ENCODE measurements at regions not wholly inside any gene's neighbourhood (a gene's known extent, or its start where the extent isn't known, plus 50 kb on each side); places are given as distances from the start of the nearest gene placed in this dataset.
"Not testable (repeated sequence)": the region's sequence is repeated elsewhere in the genome, so short reads cannot be mapped to it uniquely, and the experiment has no call there.

DNA sequence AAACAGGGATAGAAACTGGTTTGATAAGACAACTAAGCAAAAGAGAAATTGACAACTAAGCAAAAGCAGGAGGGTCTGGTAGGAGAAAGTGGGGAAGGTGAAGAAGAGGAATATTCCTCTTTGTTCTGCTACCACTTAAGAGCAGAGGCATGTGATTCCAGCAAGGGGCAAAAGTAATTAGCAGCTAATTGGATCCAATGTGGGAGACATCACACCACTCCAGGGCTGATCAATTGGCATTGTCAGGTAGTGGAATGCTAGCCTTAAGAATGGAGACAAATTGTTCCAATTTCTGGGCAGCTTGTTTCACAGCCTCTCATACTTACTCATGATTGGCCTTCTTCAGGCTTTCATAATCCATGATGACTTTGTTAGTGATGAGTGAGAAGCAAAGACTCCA is 547.1 kb upstream of the GCFC2 start:
- no peak for DNase-seq (ENCODE audit: low spot score)

GRCh38 chr2:76256458-76257088 is 545.9 kb upstream of the GCFC2 start:
- DNase-seq (ENCODE audit: low spot score): no peak

DNA sequence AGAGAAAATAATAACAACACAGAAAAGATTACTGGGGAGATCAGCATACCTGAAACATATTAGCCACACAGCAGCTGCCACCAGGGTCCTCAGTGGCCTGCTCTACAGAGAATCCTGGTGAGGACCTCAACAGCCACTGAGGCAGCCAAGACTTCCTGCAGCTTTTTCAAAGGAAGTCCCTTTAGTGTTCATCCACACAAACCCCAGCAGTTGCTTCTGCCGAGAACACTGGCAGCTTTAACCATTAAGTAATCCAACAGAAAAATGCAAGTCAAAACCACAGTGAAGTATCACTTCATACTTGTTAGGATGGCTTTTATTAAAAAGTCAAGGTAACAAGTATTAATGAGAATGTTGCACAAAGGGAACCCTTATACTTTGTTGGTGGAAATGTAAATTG is 542.0 kb upstream of the GCFC2 start:
- DNase-seq (ENCODE audit: low spot score): no peak

GRCh38 chr2:76251342-76251741 is 540.6 kb upstream of the GCFC2 start:
- DNase-seq (ENCODE audit: low spot score): no peak

DNA sequence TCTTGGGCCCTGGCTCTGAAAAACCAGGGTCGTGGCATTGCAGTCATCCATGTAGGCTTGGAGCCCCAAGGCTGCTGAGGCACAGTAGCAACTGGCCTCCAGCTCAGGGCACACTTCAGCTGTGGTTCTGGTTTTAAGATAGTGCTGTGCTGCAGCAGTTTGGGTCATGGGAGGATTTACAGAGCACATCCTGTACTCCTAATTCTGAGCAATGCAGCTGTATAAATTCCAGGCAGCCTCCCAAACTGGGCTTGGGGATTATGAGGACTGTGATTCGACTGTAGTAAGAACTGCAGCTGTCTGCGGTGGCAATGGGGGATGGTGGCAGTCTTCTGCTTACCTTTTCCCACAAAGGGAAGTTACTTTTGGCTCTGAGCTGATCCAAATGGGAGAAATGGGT is 536.3 kb upstream of the GCFC2 start:
- DNase-seq (ENCODE audit: low spot score): no peak

GRCh38 chr2:76211991-76212985 is 501.6 kb upstream of the GCFC2 start:
- no peak for DNase-seq (ENCODE audit: low spot score)

DNA sequence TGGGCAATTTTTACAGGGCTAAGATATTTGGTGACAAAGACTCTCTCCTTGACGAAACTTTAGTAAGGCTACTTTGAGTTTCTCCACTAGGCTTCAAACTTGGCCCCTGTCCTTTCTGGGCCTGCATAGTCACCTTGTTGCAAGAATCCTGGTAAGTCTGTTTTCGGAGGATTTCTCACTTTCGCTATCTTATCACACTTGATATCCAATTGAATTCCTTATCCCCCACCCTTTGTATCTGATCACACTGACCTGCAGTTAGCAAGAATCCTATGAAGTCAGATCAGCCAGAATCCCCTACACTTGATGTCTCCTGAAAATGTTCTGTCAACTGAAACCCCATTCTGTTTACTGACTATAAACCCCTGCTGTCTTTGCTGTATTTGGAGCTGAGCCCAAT is 499.8 kb upstream of the GCFC2 start:
- DNase-seq (ENCODE audit: low spot score): no peak

DNA sequence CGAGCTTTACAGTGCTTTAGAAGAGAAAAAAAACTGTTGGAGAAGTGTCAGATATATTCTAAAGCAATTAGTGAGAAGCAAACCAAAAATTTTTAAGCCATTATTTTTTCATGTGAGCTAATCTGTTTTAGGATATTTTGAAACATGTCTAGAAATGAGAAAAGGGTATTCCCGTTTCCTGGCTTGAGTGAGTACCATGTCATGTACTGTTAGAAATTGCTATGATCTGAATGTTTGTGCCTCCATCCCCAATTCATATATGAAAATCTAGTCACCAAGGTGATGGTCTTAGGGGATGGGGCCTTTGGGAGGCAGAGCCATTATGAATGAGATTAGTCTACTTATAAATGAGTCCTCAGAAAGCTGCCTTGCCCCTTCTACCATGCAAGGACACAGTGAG is 493.3 kb upstream of the GCFC2 start:
- no peak for DNase-seq (ENCODE audit: low spot score)

- no peak for DNase-seq (ENCODE audit: low spot score)
Observed at GRCh38 chr2:76202866-76203265, 492.2 kb upstream of the GCFC2 start.

- peak; percentile 79 for DNase-seq (ENCODE audit: low spot score)
Observed at GRCh38 chr2:76197842-76198448, 487.2 kb upstream of the GCFC2 start.

DNA sequence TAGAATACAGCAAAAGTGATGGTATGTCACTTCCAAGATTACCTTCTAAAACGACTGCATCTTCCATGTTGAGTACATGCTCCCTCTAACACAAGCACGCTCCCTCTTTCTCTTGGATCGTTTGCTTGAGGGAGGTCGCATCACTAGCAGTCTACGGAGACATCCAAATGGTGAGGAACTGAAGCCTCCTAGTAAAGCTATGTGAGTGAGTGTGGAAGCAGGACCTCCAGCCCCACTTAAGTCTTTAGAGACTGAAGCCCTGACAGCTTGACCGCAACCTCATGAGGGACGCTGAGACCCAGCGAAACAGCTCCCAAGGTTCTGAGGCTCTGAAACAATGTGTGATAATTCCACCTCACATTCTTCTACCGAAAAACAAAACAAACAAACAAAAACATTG is 486.7 kb upstream of the GCFC2 start:
- DNase-seq (ENCODE audit: low spot score): no peak

- DNase-seq (ENCODE audit: low spot score): no peak
Observed at GRCh38 chr2:76194031-76194775, 483.5 kb upstream of the GCFC2 start.

DNA sequence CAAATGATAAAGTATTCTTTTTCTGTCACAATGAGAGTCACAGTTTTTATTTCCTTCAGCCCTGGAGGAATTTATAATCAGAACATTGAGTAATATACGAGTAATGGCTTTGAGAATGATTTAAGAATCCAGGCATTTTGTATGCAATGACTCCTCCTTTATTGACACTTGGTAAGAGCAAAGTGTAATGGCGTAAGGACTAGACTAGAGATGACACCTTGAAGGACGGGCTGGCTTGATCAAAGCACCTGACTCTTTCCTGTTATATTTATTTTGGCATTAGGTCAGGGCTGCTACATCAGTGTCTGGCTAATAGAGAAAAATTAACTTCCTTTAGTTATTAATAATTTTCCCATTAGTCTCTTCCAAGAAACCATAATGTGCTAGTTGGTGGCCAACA is 482.4 kb upstream of the GCFC2 start:
- no peak for DNase-seq (ENCODE audit: low spot score)

GRCh38 chr2:76188334-76189008 is 477.8 kb upstream of the GCFC2 start:
- no peak for DNase-seq (ENCODE audit: low spot score)

- DNase-seq (ENCODE audit: low spot score): no peak
Observed at GRCh38 chr2:76187415-76187814, 476.7 kb upstream of the GCFC2 start.

DNA sequence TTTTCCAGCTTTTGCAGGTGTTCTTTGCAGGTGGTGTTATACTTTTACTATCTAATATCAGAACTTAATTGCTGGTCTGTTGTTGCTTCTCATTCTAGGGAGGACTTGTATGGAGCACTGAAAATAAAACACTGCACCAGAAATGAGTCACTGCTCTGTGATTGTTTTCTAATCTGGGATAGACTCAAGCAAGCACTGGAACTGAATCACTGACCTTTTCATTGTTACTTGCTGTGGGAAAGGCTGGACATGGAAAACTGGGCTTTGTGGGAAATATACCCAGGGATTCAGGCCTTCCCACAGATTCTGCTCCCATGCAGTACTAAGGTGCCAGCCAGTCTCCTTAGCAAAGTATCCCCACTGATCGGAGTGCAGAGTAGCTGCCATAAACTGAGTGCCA is 470.0 kb upstream of the GCFC2 start:
- no peak for DNase-seq (ENCODE audit: low spot score)

DNA sequence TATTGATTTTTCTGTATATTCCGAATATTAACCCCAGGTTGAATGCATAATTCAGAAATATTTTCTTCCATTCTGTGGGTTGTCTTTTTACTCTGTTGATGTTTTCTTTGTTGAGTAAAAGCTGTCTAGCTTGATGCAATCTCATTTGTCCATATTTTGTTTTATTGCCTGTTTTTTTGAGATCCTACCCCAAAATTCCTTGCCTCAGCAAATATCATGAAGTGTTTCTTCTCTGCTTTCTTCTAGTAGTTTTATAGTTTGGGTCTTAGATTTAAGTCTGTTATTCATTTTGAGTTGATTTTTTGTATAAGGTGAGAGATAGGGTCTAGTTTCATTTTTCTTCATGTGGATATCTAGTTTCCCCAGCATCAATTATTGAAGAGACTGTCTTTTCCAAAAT is 467.9 kb upstream of the GCFC2 start:
- no peak for DNase-seq (ENCODE audit: low spot score)

- no peak for DNase-seq (ENCODE audit: low spot score)
Observed at GRCh38 chr2:76175295-76175694, 464.6 kb upstream of the GCFC2 start.

GRCh38 chr2:76174505-76174904 is 463.8 kb upstream of the GCFC2 start:
- DNase-seq (ENCODE audit: low spot score): no peak

DNA sequence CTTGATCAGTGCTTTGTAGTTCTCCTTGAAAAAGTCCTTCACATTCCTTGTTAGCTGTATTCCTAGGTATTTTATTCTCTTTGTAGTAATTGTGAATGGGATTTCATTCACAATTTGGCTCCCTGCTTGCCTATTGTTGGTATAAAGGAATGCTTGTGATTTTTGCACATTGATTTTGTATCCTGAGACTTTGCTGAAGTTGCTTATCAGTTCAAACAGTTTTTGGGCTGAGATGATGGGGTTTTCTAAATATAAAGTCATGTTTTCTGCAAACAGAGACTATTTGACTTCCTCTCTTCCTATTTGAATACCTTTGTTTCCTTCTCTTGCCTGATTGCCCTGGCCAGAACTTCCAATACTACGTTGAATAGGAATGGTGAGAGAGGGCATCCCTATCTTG is 462.5 kb upstream of the GCFC2 start:
- not testable (repeated sequence) for DNase-seq (ENCODE audit: low spot score)

DNA sequence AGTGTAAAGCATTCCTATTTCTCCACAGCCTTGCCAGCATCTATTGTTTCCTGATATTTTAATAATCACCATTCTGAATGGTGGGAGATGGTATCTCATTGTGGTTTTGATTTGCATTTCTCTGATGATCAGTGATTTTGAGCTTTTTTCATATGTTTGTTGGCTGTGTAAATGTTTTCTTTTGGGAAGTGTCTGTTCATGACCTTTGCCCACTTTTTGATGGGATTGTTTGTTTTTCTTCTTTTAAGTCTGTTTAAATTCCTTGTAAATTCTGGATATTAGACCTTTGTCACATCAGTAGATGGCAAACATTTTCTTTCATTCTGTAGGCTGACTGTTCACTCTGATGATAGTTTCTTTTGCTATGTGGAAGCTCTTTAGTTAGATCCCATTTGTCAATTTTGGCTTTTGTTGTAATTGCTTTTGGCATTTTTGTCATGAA is 461.5 kb upstream of the GCFC2 start:
- not testable (repeated sequence) for DNase-seq (ENCODE audit: low spot score)

- no peak for DNase-seq (ENCODE audit: low spot score)
Observed at GRCh38 chr2:76170856-76171255, 460.1 kb upstream of the GCFC2 start.

Data from pons (tissue), 1 donor.